AG09319 (cell line): ENCODE measurements at regions not wholly inside any gene's neighbourhood (a gene's known extent, or its start where the extent isn't known, plus 50 kb on each side); places are given as distances from the start of the nearest gene placed in this dataset.

Source experiments
- DNase-seq: peaks from one replicate; pipeline ENCODE4 v3.0.0-alpha.2; 2010; ENCODE audit warnings: low read depth; ENCODE audit errors: extremely low read depth
- TF ChIP-seq, protein P1 (sequence below): IDR thresholded peaks from 2 replicates; pipeline ENCODE4 v1.5.1; 2011; ENCODE audit warnings: low read depth, mild to moderate bottlenecking, inconsistent platforms, low read length, moderate library complexity

DNA sequence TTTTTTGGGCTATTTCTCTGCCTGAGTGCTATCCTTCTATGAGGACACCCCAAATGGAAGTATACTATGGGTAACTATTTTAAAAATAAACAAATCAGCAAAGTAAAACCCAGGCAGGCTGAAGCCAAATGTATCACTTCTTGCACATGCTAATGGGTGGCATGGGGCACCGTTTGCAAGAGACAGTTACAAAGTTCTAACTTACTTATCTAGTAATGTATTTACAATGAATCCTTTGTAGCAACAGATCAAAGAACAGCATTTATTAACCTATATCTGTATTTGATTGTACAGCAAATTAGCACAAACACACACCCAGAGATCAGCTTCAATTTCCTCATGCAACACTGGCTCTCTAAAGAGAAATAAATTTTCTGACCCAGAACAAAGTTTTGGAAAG is 225.5 kb downstream of the ZNF674 start:
- DNase-seq, result no peak
- TF ChIP-seq, protein P1, sequence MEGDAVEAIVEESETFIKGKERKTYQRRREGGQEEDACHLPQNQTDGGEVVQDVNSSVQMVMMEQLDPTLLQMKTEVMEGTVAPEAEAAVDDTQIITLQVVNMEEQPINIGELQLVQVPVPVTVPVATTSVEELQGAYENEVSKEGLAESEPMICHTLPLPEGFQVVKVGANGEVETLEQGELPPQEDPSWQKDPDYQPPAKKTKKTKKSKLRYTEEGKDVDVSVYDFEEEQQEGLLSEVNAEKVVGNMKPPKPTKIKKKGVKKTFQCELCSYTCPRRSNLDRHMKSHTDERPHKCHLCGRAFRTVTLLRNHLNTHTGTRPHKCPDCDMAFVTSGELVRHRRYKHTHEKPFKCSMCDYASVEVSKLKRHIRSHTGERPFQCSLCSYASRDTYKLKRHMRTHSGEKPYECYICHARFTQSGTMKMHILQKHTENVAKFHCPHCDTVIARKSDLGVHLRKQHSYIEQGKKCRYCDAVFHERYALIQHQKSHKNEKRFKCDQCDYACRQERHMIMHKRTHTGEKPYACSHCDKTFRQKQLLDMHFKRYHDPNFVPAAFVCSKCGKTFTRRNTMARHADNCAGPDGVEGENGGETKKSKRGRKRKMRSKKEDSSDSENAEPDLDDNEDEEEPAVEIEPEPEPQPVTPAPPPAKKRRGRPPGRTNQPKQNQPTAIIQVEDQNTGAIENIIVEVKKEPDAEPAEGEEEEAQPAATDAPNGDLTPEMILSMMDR, result no peak

DNA sequence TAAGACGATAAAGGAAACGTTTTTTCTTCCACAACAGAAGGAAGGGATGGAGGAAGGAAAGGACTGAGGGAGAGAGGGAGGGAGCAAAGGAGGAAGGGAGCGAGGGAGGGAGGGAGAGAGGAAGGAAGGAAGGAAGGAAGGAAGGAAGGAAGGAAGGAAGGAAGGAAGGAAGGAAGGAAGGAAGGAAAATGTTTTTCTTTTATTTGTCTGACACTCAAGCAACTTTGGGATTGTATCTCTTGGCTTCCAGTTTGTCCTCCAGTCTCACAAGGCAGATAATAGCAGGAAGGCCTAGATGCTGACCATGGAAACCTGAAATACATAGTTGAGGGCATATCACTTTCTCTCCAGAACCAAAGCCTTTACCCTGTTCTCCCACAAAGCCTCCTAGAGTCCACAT is 226.7 kb downstream of the ZNF674 start:
- DNase-seq, result no peak
- TF ChIP-seq, protein P1, result no peak

DNA sequence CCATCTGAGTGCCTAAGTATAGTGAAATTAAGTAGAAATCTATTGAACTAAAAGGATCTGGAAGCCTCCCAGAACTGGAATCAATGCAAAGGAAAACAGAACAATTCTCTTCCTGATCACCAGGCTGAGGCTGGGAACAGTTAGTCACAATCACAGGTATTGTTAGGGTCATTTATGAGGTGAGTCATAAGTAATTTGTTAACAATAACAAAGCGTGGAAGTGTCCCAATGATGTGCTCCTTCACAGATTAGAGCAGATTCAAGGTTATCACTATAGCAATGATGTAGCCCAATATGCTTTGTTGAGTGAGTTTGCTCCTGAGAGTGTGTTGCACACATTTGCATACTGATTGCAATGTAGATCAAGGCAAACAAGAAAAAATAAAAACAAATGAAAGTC is 228.1 kb downstream of the ZNF674 start:
- no peak for DNase-seq
- TF ChIP-seq, protein P1, result no peak

DNA sequence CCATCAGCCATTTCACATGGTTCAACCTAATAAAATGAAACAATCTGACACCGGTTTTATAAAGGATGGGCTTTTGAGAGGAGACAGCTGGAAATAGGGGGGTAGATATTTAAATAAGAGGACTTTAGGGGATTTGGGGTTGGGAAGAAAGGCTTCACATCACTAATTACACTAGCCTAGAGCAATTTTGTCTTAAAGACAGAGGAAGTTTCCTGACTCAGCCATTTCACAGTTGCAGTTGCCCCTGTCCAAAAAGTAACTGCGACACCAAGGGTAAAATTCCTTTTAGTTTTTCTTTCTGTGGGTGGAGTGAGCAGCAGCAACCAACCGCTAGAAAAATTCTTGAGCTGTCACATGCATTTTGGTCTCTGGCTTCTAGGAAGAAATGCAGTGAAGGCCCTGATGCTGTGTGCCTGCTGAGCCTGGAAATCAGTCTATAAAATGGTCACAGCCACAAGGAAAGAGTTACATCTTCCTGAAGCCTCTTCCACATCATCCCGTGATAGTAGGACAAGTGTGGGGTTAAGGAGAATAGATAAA is 233.6 kb downstream of the ZNF674 start:
- no peak for DNase-seq
- TF ChIP-seq, protein P1, result no peak

DNA sequence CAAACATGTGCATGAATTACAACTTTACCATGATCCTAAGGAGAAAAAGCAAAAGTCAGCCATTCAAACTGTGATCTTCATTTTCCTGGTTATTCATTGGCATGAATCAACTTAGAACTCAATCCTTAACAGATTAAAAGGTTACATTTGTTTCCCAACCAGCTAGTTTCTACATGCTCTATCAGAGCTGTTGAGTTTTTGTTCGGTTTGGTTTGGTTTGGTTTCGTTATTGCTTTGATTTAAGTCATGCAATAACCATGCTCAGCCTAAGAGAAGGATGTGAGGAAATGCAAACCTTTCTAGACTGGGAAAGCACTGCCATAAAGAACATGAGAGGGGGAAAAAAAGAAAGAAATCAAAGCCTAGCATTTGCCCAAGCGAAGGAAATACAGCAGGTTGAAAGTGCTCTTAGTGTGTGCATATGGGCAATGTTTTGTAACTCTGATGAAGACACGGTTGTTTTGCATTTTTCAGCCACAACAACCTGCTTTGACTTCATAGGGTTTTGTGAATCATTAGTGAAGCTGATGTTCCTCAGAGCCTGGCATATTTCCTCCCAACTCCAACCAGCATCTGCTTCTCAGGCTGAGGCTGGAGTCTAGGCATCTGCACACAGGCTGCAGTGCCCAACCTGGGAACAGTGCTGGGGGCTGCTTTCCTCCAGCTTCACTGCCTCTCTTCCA is 234.3 kb downstream of the ZNF674 start:
- DNase-seq, result no peak
- TF ChIP-seq, protein P1, result no peak

DNA sequence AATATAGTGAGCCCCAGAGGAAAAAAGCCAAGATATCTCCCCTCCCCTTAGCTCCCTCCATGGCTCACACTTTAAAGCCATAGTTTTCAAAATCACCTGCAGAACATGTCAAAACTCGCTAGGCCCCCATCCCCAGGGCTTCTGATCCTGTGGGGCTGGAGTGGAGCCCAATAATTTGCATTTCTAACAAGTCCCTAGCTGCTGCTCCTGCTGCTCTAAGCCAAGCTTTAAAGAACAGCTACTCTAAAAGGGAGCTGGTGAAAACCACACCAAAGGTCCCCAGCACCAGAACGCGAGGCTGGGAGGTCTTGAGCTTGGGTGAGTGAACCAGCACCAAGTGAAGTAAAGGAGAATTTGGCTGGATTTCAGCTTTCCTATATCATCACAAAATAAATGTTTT is 237.1 kb downstream of the ZNF674 start:
- DNase-seq, result no peak
- TF ChIP-seq, protein P1, result no peak

DNA sequence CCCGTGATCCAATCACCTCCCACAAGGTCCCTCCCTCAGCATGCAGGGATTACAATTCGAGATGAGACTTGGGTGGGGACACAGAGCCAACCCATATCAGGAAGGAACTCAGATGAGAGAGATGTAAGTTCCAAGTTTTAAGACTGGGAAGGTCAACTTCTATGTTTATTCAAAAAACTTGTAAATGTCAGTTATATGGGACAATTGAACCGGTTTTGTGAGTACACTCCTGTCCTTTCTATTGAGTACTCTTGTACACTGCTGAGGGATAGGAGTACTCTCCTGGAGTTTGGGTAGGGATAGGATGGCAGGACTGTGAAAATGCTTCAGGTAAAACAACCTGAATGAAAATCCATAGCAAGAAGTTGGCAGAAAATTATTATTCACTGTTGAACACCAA is 239.1 kb downstream of the ZNF674 start:
- TF ChIP-seq, protein P1, result no peak

More for the DNA sequence above, 239.1 kb downstream of the ZNF674 start:
- DNase-seq, result no peak
